ENCODE measurements at regions not wholly inside any gene's neighbourhood (a gene's known extent, or its start where the extent isn't known, plus 50 kb on each side); places are given as distances from the start of the nearest gene placed in this dataset.

GRCh38 chr1:88462488-88463261 lies 221.4 kb upstream of the PKN2 start:
- DNase-seq (peak; percentile 29 to 77 (median 49)), FAIRE-seq (no peak)
- TF ChIP-seq CTCF (IDR thresholded peaks at IDR 0.05; ENCODE audit: borderline replicate concordance, extremely low read depth, insufficient read depth): no peak
- H3K9me3 ChIP-seq (ENCODE audit: control insufficient read depth in 2 of 3, insufficient read depth in 1 of 3, low read length in 3 of 3): no peaks in the 10 kb centered on the region
- intact Hi-C loops (cut with DNase I): no loop called here
- no peak overlapping the region for H3K27ac ChIP-seq (ENCODE audit: low read depth in 2 of 2, low read length in 2 of 2)
- H3K27me3 ChIP-seq (ENCODE audit: control insufficient read depth, insufficient read depth, low read length): no peaks in the 10 kb centered on the region
- H3K9ac ChIP-seq (ENCODE audit: low read length in 3 of 3): peak overlapping the region in 1 of 3 donors; percentile 48
- peak overlapping the region in 2 of 3 donors; percentile 17 to 48 for H3K4me3 ChIP-seq (ENCODE audit: low read length in 3 of 3)
- no peaks in the 10 kb centered on the region for H3K4me1 ChIP-seq (ENCODE audit: control insufficient read depth in 2 of 3, insufficient read depth in 2 of 3, low read depth in 1 of 3, low read length in 3 of 3)
- no peaks in the 10 kb centered on the region for H3K36me3 ChIP-seq (ENCODE audit: control insufficient read depth in 2 of 3, insufficient read depth in 3 of 3, low read length in 3 of 3)

- intact Hi-C loops (cut with DNase I): no loop called here
- TF ChIP-seq CTCF (IDR thresholded peaks at IDR 0.05; ENCODE audit: borderline replicate concordance, extremely low read depth, insufficient read depth): no peak
- no peaks in the 10 kb centered on the region for H3K27me3 ChIP-seq (ENCODE audit: control insufficient read depth, insufficient read depth, low read length)
- no peaks in the 10 kb centered on the region for H3K4me1 ChIP-seq (ENCODE audit: control insufficient read depth in 2 of 3, insufficient read depth in 2 of 3, low read depth in 1 of 3, low read length in 3 of 3)
- H3K9ac ChIP-seq (ENCODE audit: low read length in 3 of 3): no peak overlapping the region
- no peak overlapping the region for H3K4me3 ChIP-seq (ENCODE audit: low read length in 3 of 3)
- H3K27ac ChIP-seq (ENCODE audit: low read depth in 2 of 2, low read length in 2 of 2): no peak overlapping the region
- no peak for FAIRE-seq
- DNase-seq: peak in 2 of 5 donors; percentile 2 to 7
- H3K9me3 ChIP-seq (ENCODE audit: control insufficient read depth in 2 of 3, insufficient read depth in 1 of 3, low read length in 3 of 3): no peaks in the 10 kb centered on the region
- H3K36me3 ChIP-seq (ENCODE audit: control insufficient read depth in 2 of 3, insufficient read depth in 3 of 3, low read length in 3 of 3): no peaks in the 10 kb centered on the region
Observed at GRCh38 chr1:88463401-88463985, 220.6 kb upstream of the PKN2 start.

GRCh38 chr1:88466011-88466410 lies 218.1 kb upstream of the PKN2 start:
- no peak for FAIRE-seq
- no peak for DNase-seq
- TF ChIP-seq CTCF (IDR thresholded peaks at IDR 0.05; ENCODE audit: borderline replicate concordance, extremely low read depth, insufficient read depth): no peak
- no peaks in the 10 kb centered on the region for H3K9me3 ChIP-seq (ENCODE audit: control insufficient read depth in 2 of 3, insufficient read depth in 1 of 3, low read length in 3 of 3)
- H3K4me3 ChIP-seq (ENCODE audit: low read length in 3 of 3): no peak overlapping the region
- intact Hi-C loops (cut with DNase I): no loop called here
- no peaks in the 10 kb centered on the region for H3K27me3 ChIP-seq (ENCODE audit: control insufficient read depth, insufficient read depth, low read length)
- H3K9ac ChIP-seq (ENCODE audit: low read length in 3 of 3): no peak overlapping the region
- H3K36me3 ChIP-seq (ENCODE audit: control insufficient read depth in 2 of 3, insufficient read depth in 3 of 3, low read length in 3 of 3): no peaks in the 10 kb centered on the region
- H3K27ac ChIP-seq (ENCODE audit: low read depth in 2 of 2, low read length in 2 of 2): no peak overlapping the region
- no peaks in the 10 kb centered on the region for H3K4me1 ChIP-seq (ENCODE audit: control insufficient read depth in 2 of 3, insufficient read depth in 2 of 3, low read depth in 1 of 3, low read length in 3 of 3)
